HG03045 (cell line): ENCODE measurements at regions not wholly inside any gene's neighbourhood (a gene's known extent, or its start where the extent isn't known, plus 50 kb on each side); places are given as distances from the start of the nearest gene placed in this dataset.
"Not testable (repeated sequence)": the region's sequence is repeated elsewhere in the genome, so short reads cannot be mapped to it uniquely, and the experiment has no call there.

Experiments
- ATAC-seq: cut with Tn5 transposase; IDR thresholded peaks from one replicate; pipeline ENCODE4 v1.9.1; 2021; ENCODE audit warnings: mild to moderate bottlenecking, moderate library complexity; ENCODE audit not compliant: unreplicated experiment

DNA sequence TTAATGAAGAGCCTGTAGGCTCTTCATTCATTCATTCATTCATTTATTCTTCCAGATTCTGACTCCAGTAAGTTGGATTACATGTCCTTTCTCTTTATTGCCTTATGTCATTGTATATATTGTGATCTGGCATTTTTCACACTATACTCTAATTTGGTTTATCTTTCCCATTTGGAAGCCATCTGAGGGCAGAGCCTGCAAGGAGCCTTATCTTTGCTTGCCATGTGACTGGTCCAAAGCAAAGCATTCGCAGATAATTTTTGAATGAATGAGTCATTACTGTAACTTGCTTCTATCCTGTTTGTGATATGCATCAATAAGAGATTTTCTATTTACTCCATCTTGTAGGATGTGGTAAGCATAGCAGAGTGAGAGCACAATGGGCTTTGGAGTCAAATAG, 108.4 kb upstream of the DAB1 start:
- ATAC-seq = no peak

DNA sequence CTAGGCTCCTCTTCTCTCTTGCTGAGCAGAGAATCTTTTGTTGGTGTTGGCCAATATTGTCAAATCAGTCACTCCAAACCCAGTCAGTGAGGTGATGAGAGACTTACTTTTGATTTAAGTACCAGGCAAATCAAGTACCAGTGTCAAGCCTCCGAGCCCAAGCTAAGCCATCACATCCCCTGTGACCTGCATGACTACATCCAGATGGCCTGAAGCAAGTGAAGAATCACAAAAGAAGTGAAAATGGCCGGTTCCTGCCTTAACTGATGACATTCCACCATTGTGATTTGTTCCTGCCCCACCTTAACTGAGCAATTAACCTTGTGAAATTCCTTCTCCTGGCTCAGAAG, 107.0 kb upstream of the DAB1 start:
- ATAC-seq = not testable (repeated sequence)

DNA sequence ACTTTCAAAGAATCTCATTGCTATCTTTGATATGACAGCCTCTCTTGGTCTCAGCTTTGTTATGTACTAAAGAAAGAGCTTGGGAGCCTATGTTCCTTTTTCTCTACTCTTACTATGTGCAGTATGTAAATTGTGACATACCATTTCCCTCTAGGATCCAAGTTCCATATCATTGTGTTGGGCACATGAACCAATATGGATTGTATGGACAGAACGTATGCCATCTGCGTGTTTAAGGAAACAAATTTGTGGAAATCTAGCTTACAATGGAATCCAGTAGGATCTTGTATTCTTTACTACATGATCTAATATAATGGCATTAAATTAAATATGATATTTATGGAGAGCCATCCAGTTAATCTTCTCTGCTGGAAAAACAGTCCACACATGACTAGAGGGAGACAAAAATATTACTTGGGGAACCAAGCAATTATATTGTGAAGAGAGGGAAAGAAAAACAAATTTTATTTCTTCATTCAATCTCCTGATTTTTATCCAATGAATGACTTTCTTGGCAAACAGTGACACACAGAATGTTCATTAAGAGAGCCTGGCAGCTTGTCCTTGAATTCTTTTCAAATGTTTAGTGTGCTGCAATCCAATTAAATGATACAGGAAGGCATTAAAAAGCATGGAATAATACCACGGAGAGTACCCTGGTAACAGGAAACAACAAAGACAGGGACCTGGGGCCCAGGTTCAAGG, 106.5 kb upstream of the DAB1 start:
- no peak for ATAC-seq

DNA sequence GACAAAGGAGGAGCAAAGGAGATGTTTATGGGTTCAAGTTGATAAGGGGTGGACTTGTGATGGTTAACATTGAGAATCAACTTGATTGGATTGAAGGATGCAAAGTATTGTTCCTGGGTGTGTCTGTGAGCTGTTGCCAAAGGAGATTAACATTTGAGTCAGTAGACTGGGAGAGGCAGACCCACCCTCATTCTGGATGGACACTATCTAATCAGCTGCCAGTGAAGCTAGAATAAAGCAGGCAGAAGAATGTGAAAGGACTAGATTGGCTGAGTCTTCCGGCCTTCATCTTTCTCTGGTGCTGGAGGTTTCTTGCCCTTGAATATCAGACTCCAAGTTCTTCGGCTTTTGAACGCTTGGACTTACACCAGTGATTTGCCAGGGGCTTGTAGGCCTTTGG, 98.7 kb upstream of the DAB1 start:
- no peak for ATAC-seq

DNA sequence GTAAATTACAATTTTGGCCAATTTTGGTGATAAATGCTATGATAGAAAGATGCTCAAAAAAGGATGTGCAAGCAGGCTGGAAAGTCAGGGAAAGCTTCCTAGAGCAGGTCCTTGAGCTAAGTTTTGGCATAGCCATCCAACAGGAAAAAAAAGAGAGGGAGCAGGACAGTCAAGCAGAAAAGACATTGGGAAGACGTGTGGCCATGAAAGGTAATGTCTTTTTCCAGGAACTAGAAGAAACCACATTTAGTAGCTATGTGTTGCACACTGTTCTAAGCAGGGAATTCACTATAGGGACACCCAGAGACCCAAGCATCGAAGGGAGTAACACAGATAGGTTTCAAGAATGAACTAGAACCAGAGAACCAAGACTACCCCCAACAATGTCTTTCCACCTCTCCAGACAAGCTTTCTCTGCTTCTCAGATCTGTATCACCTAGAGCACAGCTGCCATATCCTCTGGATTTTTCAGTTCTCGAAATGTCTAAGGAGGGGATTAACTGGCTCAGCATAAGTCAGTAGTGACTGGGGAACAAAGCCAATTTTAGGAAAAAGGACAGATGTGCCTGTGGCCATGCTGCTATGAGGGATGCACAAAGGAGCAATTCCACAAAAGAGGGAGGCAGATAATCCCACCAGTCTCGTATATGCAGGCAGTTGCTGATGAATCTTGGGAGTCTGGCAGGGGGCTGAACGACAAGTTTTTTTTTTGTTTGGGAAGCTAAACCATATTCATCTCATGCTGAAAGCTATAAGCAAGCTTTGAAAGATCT, 97.1 kb upstream of the DAB1 start:
- no peak for ATAC-seq

DNA sequence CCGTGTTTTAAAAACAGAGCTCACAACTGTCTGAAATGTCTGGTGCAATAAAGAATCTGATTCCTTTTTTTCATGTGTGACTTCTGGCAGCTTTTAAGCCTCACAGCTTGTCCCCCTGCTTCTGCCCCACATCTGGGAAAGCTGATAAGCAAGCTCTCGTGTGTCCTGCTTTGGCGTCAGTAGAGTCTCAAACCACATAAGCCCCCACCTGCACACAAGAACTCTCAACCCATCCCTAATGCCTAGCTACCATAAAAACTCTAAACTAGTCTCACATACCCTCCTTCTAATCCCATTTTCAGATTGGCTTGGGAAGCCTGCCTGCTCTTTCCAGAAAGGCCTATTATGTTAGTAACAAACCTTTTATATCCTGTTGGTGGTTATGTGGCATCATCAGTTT, 94.6 kb upstream of the DAB1 start:
- ATAC-seq = no peak

DNA sequence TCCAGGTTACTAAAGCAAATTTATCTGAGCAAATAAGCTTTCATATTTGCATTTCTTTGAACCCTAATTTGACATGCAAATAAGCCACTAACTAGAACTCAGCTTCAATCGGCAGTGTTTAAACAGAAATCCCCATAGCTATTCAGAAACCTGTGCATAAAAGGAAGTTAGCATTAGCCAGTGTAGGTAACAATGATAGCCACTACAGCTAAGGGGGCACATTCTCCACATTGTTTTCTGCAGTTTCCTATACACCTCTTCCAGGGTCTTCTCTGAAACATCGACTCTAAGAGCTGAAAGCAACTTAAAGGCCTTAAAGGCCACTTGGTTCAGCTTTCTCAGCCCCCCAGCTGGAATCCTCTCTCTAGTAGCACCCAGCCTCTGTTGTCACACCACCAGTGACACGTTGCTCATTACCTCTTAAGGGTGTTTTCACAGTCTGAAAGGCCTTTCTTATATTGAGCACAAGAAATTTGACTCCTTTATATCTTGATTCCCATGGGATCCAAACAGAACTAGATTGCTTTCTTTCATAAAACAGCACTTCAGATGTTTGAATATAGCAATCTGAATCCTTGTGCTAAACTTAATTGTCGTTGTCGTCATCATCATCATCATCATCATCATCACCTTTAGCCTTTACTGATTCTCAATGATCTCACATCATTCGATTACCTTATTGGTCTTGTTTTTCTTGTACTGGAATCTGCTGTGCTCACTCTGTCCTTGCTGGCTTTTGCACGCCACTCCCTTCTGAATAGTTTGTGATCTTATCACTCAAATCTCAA, 93.9 kb upstream of the DAB1 start:
- no peak for ATAC-seq

DNA sequence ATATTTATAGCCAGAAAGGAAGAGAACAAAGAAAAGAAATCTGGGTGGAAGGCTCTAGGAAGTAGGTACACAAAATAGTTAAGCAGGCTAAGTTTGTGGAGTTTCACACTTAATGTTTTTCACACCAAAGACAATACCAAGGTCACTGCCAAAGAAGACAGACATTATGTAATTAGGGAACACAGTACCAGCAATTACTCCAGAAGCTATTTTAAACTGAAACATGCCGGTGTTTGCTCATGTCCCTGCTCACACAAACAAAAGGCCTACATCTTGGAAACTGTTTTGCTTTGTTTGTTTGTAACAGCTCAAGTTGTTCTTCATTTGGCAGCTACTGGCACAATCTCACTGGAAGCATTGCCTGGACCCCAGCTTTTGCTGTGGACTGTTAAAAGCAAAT, 88.5 kb upstream of the DAB1 start:
- no peak for ATAC-seq

DNA sequence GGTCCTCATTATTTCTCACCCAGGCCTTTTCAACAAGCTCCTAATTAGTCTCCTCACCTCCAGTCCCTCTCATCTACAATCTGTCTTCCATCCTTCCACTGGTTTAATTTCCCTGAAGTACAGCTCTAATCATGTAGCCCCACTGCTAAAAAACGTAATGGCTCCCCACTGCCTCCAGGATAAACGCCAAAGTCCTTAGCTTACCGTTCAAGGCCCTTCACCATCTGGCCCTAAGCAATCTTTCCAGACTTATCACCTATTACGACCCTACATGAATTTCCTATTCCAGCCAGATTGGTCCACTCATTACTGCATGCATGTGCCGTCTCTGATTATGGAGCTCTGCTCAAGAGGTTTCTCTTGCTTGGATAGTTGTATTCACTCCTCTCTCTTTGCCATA, 83.1 kb upstream of the DAB1 start:
- no peak for ATAC-seq

DNA sequence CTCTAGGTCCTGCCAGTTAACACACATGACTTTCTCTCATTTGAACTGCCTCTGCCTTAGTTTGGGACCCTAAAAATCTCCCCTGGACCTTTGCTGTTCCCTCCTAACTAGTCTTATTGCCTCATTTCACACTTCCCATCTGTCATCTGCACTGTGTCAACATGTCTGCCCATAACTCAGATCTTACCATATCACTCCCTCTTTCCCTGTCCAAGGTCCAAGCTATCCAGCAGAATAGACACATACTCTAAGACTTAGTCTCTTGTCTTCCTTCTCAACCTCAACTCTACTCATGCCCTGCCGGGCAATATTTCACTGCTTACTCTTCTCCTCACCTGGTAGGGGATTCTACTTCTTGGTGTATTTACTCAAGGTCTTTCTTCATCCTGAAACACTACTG, 79.5 kb upstream of the DAB1 start:
- no peak for ATAC-seq

DNA sequence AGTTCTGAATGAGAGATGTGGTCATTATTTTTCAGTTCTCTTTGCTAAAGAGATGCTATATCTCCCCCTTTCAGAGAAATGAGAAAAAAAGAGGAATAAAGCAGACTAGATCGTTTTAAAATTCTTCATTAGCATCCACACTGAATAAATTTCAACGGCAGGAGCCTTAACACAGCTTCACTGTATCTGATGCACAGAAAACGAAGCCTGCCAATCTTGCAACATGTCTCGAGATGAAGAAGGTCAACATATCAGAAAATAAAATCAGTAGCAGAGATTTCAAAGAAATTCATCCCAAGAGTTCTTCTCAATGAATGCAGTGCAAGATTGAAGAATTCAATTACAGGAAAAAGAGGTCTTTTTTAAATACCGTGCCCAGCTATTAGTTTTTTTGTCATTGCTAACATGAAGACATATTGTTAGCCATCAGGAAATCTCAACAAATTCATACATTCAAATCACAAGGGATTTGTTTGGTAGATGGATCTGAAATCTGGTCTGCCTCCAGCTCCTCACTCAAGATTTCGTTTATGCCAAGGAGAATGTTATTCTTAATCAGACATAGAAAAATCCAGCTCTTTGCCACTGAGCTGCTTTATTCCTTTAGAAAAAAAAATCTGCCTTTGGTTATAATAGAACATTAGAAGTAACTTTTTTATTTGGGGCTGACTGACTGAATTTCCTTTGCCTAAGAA, 76.4 kb upstream of the DAB1 start:
- ATAC-seq = no peak

DNA sequence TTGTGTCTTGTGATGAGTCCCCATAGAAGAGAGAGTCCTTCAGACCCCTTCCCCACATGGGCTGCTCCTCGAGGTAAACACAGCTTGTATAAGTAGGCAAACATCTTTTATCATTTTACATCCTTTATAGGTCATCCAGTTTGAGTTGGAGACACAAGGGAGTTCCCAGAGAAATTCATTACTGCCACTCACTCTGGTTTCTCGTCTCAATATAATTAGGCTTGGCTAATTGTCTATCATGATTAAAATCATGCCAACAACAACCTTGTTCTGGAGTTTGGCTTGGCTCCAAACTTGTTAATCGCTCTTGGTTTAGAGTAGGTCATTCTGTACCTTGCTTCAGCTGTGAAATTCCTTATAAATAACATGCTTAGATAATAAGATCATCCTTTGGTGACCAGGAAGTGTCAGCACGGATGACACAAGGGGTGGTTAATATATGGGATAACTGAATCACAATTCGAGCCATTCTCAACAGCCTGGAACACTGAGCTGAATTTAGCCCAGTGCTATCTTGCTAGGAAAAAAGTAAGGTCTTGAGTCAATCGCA, 70.7 kb upstream of the DAB1 start:
- ATAC-seq = no peak

DNA sequence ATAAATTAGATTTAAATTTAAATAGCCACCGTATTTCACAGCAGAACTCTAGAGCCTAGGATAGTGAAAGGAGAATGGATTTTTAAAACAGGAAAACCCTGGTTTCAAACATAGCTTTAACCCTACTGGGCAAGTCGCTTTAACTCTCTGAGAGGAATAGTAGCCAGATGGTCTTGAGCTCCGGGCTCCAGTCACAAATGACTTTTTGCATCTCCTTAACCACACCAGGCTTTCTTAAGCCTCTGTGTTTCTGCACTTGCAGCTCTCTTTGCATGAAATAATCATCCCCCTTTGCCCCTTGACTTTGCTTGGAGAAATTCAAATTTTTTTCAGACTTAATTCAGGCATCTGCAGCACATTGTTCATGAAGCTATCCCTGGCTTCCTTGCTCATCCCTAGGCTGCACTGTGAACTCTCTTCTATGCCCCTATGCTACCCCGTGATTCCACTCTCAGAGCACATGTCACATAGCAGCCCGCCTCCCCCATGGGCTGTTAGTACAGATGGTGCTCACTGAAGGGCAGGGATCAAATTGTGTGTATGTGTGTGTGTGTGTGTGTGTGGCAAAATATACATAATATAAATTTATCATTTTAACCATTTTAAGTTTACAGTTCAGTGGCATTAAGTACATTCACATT, 68.8 kb upstream of the DAB1 start:
- ATAC-seq = no peak

DNA sequence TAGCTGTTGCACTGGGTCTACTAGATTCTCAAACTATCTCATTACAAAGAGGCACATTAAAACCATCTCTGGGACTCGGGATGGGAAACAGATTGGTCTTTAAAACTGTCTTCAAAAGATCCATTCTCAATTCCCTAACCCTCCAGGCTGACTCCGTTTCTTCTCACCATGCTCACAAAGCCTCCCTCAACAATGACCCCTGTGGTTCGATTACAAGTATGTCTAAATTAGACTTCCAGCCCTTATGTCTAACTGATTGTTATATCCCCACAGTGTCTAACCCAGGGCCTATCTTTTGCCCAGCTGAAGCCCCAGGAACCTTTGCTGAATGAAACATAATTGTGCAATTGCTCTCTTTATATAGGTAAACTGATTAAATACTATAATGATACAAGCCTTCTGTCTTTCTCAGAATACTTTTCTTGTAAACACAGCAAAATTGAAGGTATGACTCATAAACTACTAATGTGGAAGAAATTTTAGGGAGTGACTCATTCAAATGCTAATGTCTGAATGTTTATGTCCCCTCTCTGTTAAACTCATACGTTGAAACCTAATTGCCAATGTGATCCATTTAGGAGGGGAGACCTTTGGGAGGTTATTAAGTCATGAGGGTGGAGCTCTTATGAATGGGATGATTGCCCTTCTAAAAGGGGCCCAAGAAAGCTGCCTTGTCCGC, 65.6 kb upstream of the DAB1 start:
- ATAC-seq = no peak

DNA sequence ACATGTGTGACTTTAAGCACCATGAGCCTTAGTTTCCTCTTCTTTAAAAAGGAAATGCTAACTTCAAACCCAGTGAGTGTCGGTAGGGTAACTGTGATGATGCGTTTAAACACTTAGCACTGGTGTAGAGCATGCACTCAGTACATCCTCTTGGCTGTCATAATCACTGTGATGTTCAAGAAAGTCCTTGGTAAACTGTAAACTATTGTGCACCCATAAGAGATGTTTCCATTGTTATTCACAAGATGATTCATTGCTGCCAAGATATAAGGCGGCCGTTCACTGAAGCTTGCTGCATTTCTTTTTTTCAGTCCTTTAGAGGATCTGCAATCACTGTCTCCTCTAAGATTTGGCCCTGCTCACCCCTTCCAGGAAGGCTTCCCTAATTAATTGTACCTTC, 61.8 kb upstream of the DAB1 start:
- ATAC-seq = no peak

DNA sequence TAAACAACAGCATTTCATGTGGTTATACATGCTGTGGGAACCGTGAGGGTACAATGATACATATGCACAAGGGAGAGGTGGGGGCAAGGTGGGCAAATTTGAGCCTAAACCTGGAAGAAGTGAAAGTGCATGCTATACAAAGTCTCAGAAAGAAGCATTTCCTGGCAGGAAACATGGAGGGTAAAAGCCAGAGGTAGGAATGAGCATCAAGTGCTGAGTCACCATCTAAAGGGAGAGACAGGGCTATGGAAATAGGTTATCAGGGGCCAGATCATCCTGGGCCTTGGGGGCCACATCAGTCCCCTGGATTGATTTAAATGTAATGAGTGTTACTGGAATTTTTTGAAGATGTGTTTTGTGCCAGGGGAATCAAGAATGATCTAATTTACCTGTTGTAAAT, 60.1 kb upstream of the DAB1 start:
- no peak for ATAC-seq

DNA sequence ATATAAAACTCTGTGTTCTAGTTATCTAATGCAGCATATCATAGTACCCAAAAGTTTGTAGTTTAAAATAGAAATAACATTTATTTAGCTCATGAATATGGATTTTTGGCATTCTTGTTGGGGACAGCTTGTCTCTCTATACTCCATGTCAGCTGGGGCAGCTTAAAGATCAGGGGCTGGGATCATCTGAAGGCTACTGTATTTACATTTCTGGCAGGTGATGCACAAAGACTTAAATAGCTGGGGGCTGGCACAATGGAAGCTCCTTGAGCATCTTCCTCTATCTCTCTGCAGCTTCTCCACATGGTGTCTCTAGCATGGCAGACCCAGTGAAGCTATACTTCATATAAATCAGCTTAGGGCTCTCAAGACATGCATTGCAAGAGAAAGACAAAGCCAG, 55.6 kb upstream of the DAB1 start:
- ATAC-seq = no peak

DNA sequence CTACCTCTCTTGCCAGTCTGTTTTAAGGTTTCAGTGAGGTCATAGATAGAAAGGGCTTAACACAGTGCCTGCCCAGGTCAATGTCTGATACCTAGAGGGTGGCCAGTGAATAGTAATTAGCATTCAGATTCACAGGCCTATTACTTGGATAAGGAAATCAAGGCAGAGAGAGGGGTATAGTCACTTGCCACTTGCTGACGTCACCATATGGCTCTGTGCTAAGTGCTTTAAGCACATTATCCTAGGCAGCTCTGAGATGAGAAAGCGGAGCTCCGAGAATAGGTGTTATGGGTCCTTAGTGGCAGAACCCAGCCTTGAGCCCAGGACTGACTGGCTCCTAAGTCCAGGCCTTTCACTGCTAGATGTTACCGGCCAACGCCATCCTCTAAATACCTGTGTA, 51.5 kb upstream of the DAB1 start:
- no peak for ATAC-seq

DNA sequence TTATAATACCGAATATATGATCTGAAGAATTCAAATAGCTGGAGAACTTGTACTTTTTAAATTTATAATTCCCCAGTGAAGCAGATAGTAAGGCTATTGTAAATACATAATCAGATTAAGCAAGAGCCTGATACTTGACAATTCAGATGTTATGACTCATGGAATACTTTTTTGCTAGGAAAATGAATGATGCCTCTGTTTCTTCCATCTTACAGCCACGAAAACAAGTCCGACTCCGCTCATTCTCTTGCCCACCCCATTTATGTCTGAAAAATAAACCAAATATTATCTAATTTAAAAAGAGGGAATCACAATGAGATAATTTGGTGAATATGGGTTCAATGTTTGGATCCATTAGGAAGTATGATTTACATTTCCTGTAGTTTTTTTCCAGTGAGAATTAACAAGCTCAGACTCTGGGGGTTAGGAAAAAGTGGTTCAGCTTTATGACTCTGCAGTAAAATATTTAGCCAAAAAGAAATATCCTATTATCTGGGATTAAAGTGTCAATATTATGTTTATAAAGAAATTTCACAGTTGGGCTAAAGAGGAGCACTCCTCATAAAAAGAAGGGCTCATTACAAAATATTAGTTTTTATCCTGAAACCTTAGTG, 50.4 kb upstream of the DAB1 start:
- no peak for ATAC-seq
